K562 (cell line): ENCODE measurements at regions not wholly inside any gene's neighbourhood (a gene's known extent, or its start where the extent isn't known, plus 50 kb on each side); places are given as distances from the start of the nearest gene placed in this dataset.

Source experiments
- ATAC-seq: fragments of 200-7000 bp; cut with Tn5 transposase; 3 replicates; pipeline ENCODE4 v1.9.1; 2020; ENCODE audit warnings: moderate library complexity
- BruUV-seq: library from RNA; stranded (reverse); fragments of 400-500 nt; replicated peaks from 2 replicates; lab custom pipeline; 2021; lab: Mats Ljungman, UMichigan
- CTCF ChIA-PET: fragments of 300-600 bp; formaldehyde crosslinking; extraction: SDS; loops from one replicate; lab custom pipeline; 2021; ENCODE audit warnings: low intra/inter-chr PET ratio; lab: Yijun Ruan, JAX
- POLR2A ChIA-PET: fragments of 300-600, 350-650 bp; sonication (Branson Sonifier 250); formaldehyde crosslinking; extraction: SDS; loops from one replicate; lab custom pipeline; 2021; ENCODE audit warnings: antibody characterized with exemption, inconsistent platforms; lab: Yijun Ruan, JAX
- DNase-seq, 4 experiments: peaks; one replicate each; pipeline versions ENCODE4 v3.0.0 to v3.0.0-alpha.2; 2011 to 2018; ENCODE audit warnings: low spot score in 3 of 4, mixed read lengths in 3 of 4; ENCODE audit errors: extremely low read depth in 1 of 4
- FAIRE-seq: peaks from 2 replicates; lab custom pipeline; 2011; peaks lifted over from hg19 to GRCh38; lab: Jason Lieb, UNC
- H2AFZ ChIP-seq: 2 replicates; pipeline ENCODE4 v1.6.0; 2011; ENCODE audit warnings: low read depth, low read length, control low read depth, inconsistent platforms
- H3K27ac ChIP-seq: fragments of 200-600 bp; 3 replicates; pipeline ENCODE4 v1.8.0; 2011; ENCODE audit warnings: low read depth, mild to moderate bottlenecking, control low read depth, inconsistent platforms, low read length, moderate library complexity, mixed read lengths; ENCODE audit errors: extremely low read depth
- H3K27me3 ChIP-seq, 2 experiments: fragments of 300-600 bp in 1 of 2; 2 replicates in 1 of 2; 3 replicates in 1 of 2; pipeline versions ENCODE4 v1.6.0 to v1.8.0; 2011; ENCODE audit warnings: inconsistent platforms in 2 of 2, low read length in 2 of 2, mild to moderate bottlenecking in 1 of 2, mixed read lengths in 1 of 2, moderate library complexity in 1 of 2; ENCODE audit not compliant: control insufficient read depth in 2 of 2, insufficient read depth in 2 of 2
- H3K36me3 ChIP-seq: fragments of 300-600 bp; 3 replicates; pipeline ENCODE4 v1.8.0; 2011; ENCODE audit warnings: mild to moderate bottlenecking, low read length, inconsistent platforms; ENCODE audit not compliant: control insufficient read depth, insufficient read depth
- H3K4me1 ChIP-seq, 2 experiments: fragments of 200-600 bp in 1 of 2; replicated peaks in 1 of 2; 2 replicates in 1 of 2; 3 replicates in 1 of 2; pipeline versions ENCODE4 v1.5.1 to v1.8.0; 2011; ENCODE audit warnings: inconsistent platforms in 2 of 2, low read length in 2 of 2, mild to moderate bottlenecking in 1 of 2, mixed read lengths in 1 of 2, moderate library complexity in 1 of 2; ENCODE audit not compliant: control insufficient read depth in 2 of 2, insufficient read depth in 2 of 2
- H3K4me2 ChIP-seq: 2 replicates; pipeline ENCODE4 v1.6.1; 2011; ENCODE audit warnings: low read length, control low read depth, inconsistent platforms, mixed read lengths; ENCODE audit not compliant: insufficient read depth
- H3K4me3 ChIP-seq: fragments of 200-600 bp; sonication (generic), shearing (Covaris generic); 2 replicates; pipeline ENCODE4 v1.5.1; 2016; ENCODE audit warnings: control low read depth, inconsistent platforms
- H3K79me2 ChIP-seq: fragments of 200-600 bp; 3 replicates; pipeline ENCODE4 v1.8.0; 2011; ENCODE audit warnings: low read length, inconsistent platforms; ENCODE audit not compliant: control insufficient read depth, insufficient read depth
- H3K9ac ChIP-seq, 2 experiments: 2 replicates each; pipeline versions ENCODE4 v1.6.0 to v1.6.1; 2011; ENCODE audit warnings: low read depth in 2 of 2, low read length in 2 of 2, control low read depth in 1 of 2, inconsistent platforms in 1 of 2, mild to moderate bottlenecking in 1 of 2, mixed read lengths in 1 of 2; ENCODE audit not compliant: insufficient read depth in 1 of 2
- H3K9me1 ChIP-seq: one replicate; pipeline ENCODE4 v1.6.0; 2011; ENCODE audit warnings: inconsistent platforms, mild to moderate bottlenecking, low read length, moderate library complexity; ENCODE audit not compliant: control insufficient read depth, insufficient read depth
- H3K9me3 ChIP-seq: replicated peaks from 2 replicates; pipeline ENCODE4 v1.5.1; 2011; ENCODE audit warnings: low read depth, low read length, inconsistent platforms; ENCODE audit not compliant: control insufficient read depth, insufficient read depth
- H4K20me1 ChIP-seq: replicated peaks from 2 replicates; pipeline ENCODE4 v1.6.1; 2011; ENCODE audit warnings: low read length, inconsistent platforms, mixed read lengths; ENCODE audit not compliant: control insufficient read depth, insufficient read depth
- HNRNPL ChIP-seq: fragments of 200-400 bp; formaldehyde crosslinking; IDR thresholded peaks from 2 replicates; pipeline ENCODE4 v1.6.1; 2017; ENCODE audit warnings: low read depth, mild to moderate bottlenecking, low read length
- ZNF507 ChIP-seq: conservative IDR thresholded peaks from 2 replicates; pipeline ENCODE4 v1.6.1; 2017; ENCODE audit warnings: missing genetic modification characterization, missing compliant biosample characterization
- WGBS: fragments of 100-300 bp; shearing (Covaris generic); methylation state at CpG from one replicate; pipeline ENCODE4 v1.1.6; 2016; ENCODE audit warnings: low coverage, mixed read lengths; ENCODE audit not compliant: insufficient coverage; ENCODE audit errors: missing lambda C conversion rate; 5-methylcytosine and 5-hydroxymethylcytosine counted together
- in situ Hi-C: fragments of 300-500 bp; cut with MboI; formaldehyde crosslinking; loops from 4 replicates; pipeline ENCODE4 v1.15.0; 2018; ENCODE audit warnings: inconsistent platforms, mixed read lengths
- intact Hi-C: fragments of 100-400 bp; cut with micrococcal nuclease; formaldehyde crosslinking; loops from 2 replicates; pipeline ENCODE4 v1.14.2; 2022
- TF ChIP-seq, protein P1 (sequence below): fragments of 250-450 bp; sonication (Bioruptor Pico); IDR thresholded peaks from 2 replicates; pipeline ENCODE4 v1.5.0; 2022; ENCODE audit warnings: mild to moderate bottlenecking

DNA sequence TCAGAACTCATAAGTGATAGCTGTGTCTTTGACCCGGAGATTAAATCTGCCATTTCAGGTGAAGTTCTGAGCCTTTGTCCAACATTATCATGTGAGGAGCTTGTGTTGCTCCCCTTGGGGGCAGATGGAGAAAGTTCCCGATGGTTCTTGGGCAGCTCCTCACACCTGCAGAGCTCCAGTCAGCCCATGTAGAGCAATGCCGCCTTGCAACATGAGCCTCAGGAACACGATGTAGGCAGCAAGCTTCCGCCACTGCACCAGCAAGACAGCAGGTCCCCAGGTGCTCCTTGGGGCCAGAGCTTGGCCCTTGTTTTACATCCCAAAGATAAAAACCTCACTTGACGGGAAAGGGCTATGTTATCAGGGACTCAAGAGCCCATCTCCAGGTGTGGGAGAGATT is 292.7 kb downstream of the IRX1 start:
- ChIA-PET CTCF (no interaction called here), POLR2A (interaction anchor here (0.8 kb wide), 1 partner anchor 707 kb away, joined by 3 read pairs; no protein-coding TSS in a partner anchor)
- TF ChIP-seq, protein P1, sequence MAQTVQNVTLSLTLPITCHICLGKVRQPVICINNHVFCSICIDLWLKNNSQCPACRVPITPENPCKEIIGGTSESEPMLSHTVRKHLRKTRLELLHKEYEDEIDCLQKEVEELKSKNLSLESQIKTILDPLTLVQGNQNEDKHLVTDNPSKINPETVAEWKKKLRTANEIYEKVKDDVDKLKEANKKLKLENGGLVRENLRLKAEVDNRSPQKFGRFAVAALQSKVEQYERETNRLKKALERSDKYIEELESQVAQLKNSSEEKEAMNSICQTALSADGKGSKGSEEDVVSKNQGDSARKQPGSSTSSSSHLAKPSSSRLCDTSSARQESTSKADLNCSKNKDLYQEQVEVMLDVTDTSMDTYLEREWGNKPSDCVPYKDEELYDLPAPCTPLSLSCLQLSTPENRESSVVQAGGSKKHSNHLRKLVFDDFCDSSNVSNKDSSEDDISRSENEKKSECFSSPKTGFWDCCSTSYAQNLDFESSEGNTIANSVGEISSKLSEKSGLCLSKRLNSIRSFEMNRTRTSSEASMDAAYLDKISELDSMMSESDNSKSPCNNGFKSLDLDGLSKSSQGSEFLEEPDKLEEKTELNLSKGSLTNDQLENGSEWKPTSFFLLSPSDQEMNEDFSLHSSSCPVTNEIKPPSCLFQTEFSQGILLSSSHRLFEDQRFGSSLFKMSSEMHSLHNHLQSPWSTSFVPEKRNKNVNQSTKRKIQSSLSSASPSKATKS (CRISPR knock-in tag) = no peak
- no peak for TF ChIP-seq HNRNPL
- TF ChIP-seq ZNF507 (tag) = no peak
- 2% methylated on average over 6 of the region's 6 CpGs for WGBS
- Histone ChIP-seq H2AFZ (no peak overlapping the region), H3K9me1 (no peaks in the 10 kb centered on the region), H4K20me1 (no peaks in the 10 kb centered on the region), H3K36me3 (no peaks in the 10 kb centered on the region), H3K79me2 (no peaks in the 10 kb centered on the region), H3K9me3 (no peaks in the 10 kb centered on the region), H3K4me2 (no peak overlapping the region), H3K27ac (no peak overlapping the region), H3K4me3 (no peak overlapping the region), H3K9ac (no peak overlapping the region), H3K27me3 (no peaks in the 10 kb centered on the region), H3K4me1 (no peaks in the 10 kb centered on the region)
- no peak for FAIRE-seq
- in situ Hi-C loops (no loop called here), intact Hi-C loops (no loop called here)
- DNase-seq = no peak
- no peak for ATAC-seq
- BruUV-seq = no TSS peak
